ELF-1 (cell line): ENCODE measurements at regions not wholly inside any gene's neighbourhood (a gene's known extent, or its start where the extent isn't known, plus 50 kb on each side); places are given as distances from the start of the nearest gene placed in this dataset.
"Not testable (repeated sequence)": the region's sequence is repeated elsewhere in the genome, so short reads cannot be mapped to it uniquely, and the experiment has no call there.

Experiments
- DNase-seq: peaks from one replicate; pipeline ENCODE4 v3.0.0-alpha.2; 2016; ENCODE audit warnings: low read depth, low spot score

- no peak for DNase-seq
These were observed 242.0 kb upstream of the NSMCE3 start for GRCh38 chr15:29511663-29512062.

- not testable (repeated sequence) for DNase-seq
These were observed 235.9 kb upstream of the NSMCE3 start for GRCh38 chr15:29505535-29505934.

GRCh38 chr15:29490747-29491471 is 221.3 kb upstream of the NSMCE3 start:
- DNase-seq: no peak

GRCh38 chr15:29480949-29481348 is 211.3 kb upstream of the NSMCE3 start:
- DNase-seq: no peak

- no peak for DNase-seq
These were observed 210.7 kb upstream of the NSMCE3 start for GRCh38 chr15:29480278-29480677.

- no peak for DNase-seq
These were observed 207.6 kb upstream of the NSMCE3 start for GRCh38 chr15:29477256-29477655.

GRCh38 chr15:29476503-29477080 is 207.0 kb upstream of the NSMCE3 start:
- no peak for DNase-seq

GRCh38 chr15:29475096-29475495 is 205.5 kb upstream of the NSMCE3 start:
- no peak for DNase-seq

GRCh38 chr15:29473621-29474105 is 204.0 kb upstream of the NSMCE3 start:
- DNase-seq: no peak

GRCh38 chr15:29472901-29473445 is 203.4 kb upstream of the NSMCE3 start:
- DNase-seq: no peak

- DNase-seq: no peak
These were observed 202.1 kb upstream of the NSMCE3 start for GRCh38 chr15:29471757-29472156.

- DNase-seq: no peak
These were observed 201.7 kb upstream of the NSMCE3 start for GRCh38 chr15:29471306-29471705.

- DNase-seq: no peak
These were observed 201.2 kb upstream of the NSMCE3 start for GRCh38 chr15:29470794-29471193.

- no peak for DNase-seq
These were observed 200.7 kb upstream of the NSMCE3 start for GRCh38 chr15:29470311-29470710.

GRCh38 chr15:29468899-29469298 is 199.3 kb upstream of the NSMCE3 start:
- DNase-seq: no peak

GRCh38 chr15:29467091-29467490 is 197.5 kb upstream of the NSMCE3 start:
- DNase-seq: no peak

- no peak for DNase-seq
These were observed 196.7 kb upstream of the NSMCE3 start for GRCh38 chr15:29466292-29466691.

- DNase-seq: no peak
These were observed 196.2 kb upstream of the NSMCE3 start for GRCh38 chr15:29465816-29466215.

GRCh38 chr15:29465196-29465595 is 195.6 kb upstream of the NSMCE3 start:
- DNase-seq: no peak

GRCh38 chr15:29461877-29462276 is 192.3 kb upstream of the NSMCE3 start:
- DNase-seq: no peak

- DNase-seq: no peak
These were observed 188.7 kb upstream of the NSMCE3 start for GRCh38 chr15:29458361-29458760.

GRCh38 chr15:29457729-29458128 is 188.1 kb upstream of the NSMCE3 start:
- no peak for DNase-seq

GRCh38 chr15:29456964-29457363 is 187.3 kb upstream of the NSMCE3 start:
- DNase-seq: no peak
